SK-N-MC (cell line): ENCODE measurements at regions not wholly inside any gene's neighbourhood (a gene's known extent, or its start where the extent isn't known, plus 50 kb on each side); places are given as distances from the start of the nearest gene placed in this dataset.

Experiments
- EZH2 ChIP-seq: fragments of 200-600 bp; sonication (generic); IDR thresholded peaks from one replicate; pipeline ENCODE4 v1.6.1; 2017; ENCODE audit warnings: antibody characterized with exemption
- FOXP2 ChIP-seq: optimal IDR thresholded peaks from 2 replicates; pipeline ENCODE3; 2011; ENCODE audit warnings: mild to moderate bottlenecking, moderate library complexity; ENCODE audit not compliant: insufficient read depth; ENCODE audit errors: extremely low read length, control extremely low read depth
- POLR2AphosphoS5 ChIP-seq: IDR thresholded peaks from 2 replicates; pipeline ENCODE4 v1.6.1; 2012; ENCODE audit warnings: mild to moderate bottlenecking, low read depth, low read length, borderline replicate concordance

DNA sequence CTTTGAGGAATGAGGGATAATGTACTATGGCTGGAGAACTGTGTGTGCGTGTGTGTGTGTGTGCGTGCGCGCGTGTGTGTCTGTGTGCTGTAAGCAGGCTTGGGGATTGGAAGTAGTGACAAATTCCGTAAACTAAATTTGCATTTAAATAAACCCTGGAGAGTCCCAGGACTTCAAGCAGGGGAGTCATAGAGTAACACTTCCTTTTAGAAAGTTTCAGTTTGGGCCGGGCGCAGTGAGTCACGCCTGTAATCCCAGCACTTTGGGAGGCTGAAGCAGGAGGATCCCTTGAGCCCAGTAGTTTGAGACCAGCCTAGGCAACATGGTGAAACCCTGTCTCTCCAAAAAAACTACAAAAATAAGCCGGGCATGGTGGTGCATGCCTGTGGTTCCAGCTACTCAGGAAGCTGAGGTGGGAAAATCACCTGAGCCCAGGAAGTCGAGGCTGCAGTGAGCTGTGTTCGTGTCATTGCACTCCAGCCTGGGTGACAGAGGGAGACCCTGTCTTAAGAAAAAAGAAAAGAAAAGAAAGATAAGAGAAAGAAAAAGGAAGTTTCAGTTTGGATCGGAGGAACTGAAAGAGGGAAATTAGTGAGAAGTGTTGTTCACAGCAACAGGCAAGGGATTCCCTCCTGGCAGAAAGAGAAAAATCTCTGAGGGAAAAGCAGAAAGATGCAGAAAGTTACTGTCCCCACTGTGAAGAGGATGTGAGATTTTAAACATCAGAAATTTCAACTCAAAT lies 222.7 kb upstream of the SOX5 start:
- TF ChIP-seq EZH2 (no peak), POLR2AphosphoS5 (no peak), FOXP2 (no peak)
